Neural cell (in vitro differentiated cells): ENCODE measurements at regions not wholly inside any gene's neighbourhood (a gene's known extent, or its start where the extent isn't known, plus 50 kb on each side); places are given as distances from the start of the nearest gene placed in this dataset.

Source experiments
- CTCF ChIP-seq: fragments of 450-650 bp; IDR thresholded peaks from 2 replicates; pipeline ENCODE4 v1.5.1; 2014; ENCODE audit warnings: antibody characterized with exemption, mild to moderate bottlenecking, moderate library complexity; ENCODE audit not compliant: poor library complexity, severe bottlenecking
- EP300 ChIP-seq: fragments of 450-650 bp; conservative IDR thresholded peaks from 2 replicates; pipeline ENCODE4 v1.6.1; 2014; ENCODE audit warnings: antibody characterized with exemption, mild to moderate bottlenecking, moderate library complexity; ENCODE audit not compliant: poor library complexity, severe bottlenecking
- TF ChIP-seq, protein P1 (sequence below): IDR thresholded peaks from 2 replicates; pipeline ENCODE4 v1.6.1; 2012; ENCODE audit warnings: borderline replicate concordance

GRCh38 chr5:96075579-96076289 lies 114.1 kb upstream of the ELL2 start:
- TF ChIP-seq EP300 (no peak), CTCF (no peak)
- TF ChIP-seq, protein P1, sequence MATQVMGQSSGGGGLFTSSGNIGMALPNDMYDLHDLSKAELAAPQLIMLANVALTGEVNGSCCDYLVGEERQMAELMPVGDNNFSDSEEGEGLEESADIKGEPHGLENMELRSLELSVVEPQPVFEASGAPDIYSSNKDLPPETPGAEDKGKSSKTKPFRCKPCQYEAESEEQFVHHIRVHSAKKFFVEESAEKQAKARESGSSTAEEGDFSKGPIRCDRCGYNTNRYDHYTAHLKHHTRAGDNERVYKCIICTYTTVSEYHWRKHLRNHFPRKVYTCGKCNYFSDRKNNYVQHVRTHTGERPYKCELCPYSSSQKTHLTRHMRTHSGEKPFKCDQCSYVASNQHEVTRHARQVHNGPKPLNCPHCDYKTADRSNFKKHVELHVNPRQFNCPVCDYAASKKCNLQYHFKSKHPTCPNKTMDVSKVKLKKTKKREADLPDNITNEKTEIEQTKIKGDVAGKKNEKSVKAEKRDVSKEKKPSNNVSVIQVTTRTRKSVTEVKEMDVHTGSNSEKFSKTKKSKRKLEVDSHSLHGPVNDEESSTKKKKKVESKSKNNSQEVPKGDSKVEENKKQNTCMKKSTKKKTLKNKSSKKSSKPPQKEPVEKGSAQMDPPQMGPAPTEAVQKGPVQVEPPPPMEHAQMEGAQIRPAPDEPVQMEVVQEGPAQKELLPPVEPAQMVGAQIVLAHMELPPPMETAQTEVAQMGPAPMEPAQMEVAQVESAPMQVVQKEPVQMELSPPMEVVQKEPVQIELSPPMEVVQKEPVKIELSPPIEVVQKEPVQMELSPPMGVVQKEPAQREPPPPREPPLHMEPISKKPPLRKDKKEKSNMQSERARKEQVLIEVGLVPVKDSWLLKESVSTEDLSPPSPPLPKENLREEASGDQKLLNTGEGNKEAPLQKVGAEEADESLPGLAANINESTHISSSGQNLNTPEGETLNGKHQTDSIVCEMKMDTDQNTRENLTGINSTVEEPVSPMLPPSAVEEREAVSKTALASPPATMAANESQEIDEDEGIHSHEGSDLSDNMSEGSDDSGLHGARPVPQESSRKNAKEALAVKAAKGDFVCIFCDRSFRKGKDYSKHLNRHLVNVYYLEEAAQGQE, result no peak
